Neutrophil (primary cell): ENCODE measurements at regions not wholly inside any gene's neighbourhood (a gene's known extent, or its start where the extent isn't known, plus 50 kb on each side); places are given as distances from the start of the nearest gene placed in this dataset.

Source experiments
- H3K27ac ChIP-seq: fragments of 200-600 bp; sonication (generic); 2 replicates; pipeline ENCODE4 v1.5.1; 2016; ENCODE audit warnings: mild to moderate bottlenecking, moderate library complexity
- H3K27me3 ChIP-seq: fragments of 200-600 bp; sonication (generic); 2 replicates; pipeline ENCODE4 v1.6.0; 2016; ENCODE audit warnings: mild to moderate bottlenecking
- H3K36me3 ChIP-seq: fragments of 200-600 bp; sonication (generic); 2 replicates; pipeline ENCODE4 v1.5.1; 2017
- H3K4me1 ChIP-seq, 2 experiments: fragments of 200-600 bp in 1 of 2; sonication (generic) in 1 of 2; 1 replicate in 1 of 2; 2 replicates in 1 of 2; pipeline versions ENCODE4 v1.5.1 to v1.6.1; 2013 to 2016; ENCODE audit warnings: low read depth in 1 of 2, low read length in 1 of 2, mild to moderate bottlenecking in 1 of 2, moderate library complexity in 1 of 2; ENCODE audit not compliant: control insufficient read depth in 1 of 2, insufficient read depth in 1 of 2
- H3K4me3 ChIP-seq, 2 experiments: fragments of 200-600 bp in 1 of 2; sonication (generic) in 1 of 2; 1 replicate in 1 of 2; 2 replicates in 1 of 2; pipeline ENCODE4 v1.5.1; 2013 to 2016; ENCODE audit warnings: low read depth in 1 of 2, low read length in 1 of 2, mild to moderate bottlenecking in 1 of 2, moderate library complexity in 1 of 2
- H3K9me3 ChIP-seq: fragments of 200-600 bp; sonication (generic); 2 replicates; pipeline ENCODE4 v1.5.1; 2016
- CTCF ChIP-seq: fragments of 200-600 bp; sonication (generic); IDR thresholded peaks from 2 replicates; pipeline ENCODE4 v1.5.1; 2016; ENCODE audit warnings: antibody characterized with exemption

DNA sequence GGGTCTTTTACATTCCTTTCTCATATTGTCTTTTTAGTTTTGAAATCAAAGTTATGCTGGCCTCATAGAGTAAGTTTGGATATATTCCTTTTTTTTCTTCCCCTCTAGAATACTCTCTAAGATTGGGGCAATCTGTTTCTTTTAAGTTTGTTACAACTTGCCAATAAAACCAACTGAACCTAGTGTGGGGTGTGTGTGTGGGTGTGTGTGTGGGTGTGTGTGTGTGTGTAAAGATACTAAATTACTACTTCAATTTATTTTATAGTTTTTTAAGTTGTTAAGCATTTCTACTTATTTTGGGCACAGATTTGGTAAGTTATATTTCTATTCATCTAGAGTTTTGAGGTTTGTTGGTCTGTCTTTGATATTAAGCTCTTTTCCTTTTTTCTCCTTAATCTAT lies 198.2 kb upstream of the TMC3 start:
- Histone ChIP-seq H3K9me3 (no peaks in the 10 kb centered on the region), H3K27ac (no peak overlapping the region), H3K4me3 (no peak overlapping the region), H3K4me1 (no peaks in the 10 kb centered on the region), H3K27me3 (no peaks in the 10 kb centered on the region), H3K36me3 (no peaks in the 10 kb centered on the region)
- TF ChIP-seq CTCF = no peak

DNA sequence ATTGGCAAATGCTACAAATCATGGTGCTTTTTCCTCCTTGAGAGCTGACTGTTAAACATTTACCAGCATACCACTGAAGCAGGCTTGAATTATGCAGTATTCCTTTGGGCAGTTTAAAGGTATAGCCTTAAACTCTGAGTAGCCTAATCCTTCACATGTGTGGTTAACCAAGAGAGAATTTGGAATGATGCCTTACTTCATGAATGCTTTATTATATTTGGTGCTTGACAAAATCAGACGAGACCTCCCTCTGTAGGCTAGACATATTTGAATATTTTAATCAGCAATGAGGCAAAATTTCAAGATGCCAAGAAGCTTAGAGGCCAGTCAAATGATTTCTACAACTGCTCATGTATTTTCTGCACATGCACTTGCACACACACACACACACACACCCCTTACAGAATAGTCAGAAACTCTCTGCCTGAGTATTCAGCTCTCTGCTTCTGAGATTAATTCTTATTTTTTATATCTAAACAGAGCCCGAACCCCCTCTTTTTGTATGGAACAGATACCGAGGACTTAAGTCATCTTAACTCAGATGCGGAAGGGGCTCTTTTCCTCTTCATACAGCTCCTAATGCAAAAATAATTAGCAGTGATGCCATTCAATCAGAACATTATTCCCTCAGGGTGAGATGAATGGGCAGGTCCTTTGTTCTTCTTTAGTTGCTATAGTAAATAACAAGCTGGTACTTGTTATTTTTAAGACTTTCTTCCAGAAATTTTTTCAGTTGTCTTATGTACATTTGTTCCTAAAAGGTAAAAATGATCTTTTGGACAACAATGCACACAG lies 195.5 kb upstream of the TMC3 start:
- TF ChIP-seq CTCF = no peak

GRCh38 chr15:81567924-81568323 lies 193.9 kb upstream of the TMC3 start:
- Histone ChIP-seq H3K27ac (no peak overlapping the region), H3K36me3 (no peaks in the 10 kb centered on the region), H3K9me3 (no peaks in the 10 kb centered on the region), H3K27me3 (no peaks in the 10 kb centered on the region), H3K4me3 (no peak overlapping the region), H3K4me1 (no peaks in the 10 kb centered on the region)
- no peak for TF ChIP-seq CTCF

More for the DNA sequence above, 195.5 kb upstream of the TMC3 start:
- no peaks in the 10 kb centered on the region for H3K9me3 ChIP-seq
- no peak overlapping the region for H3K27ac ChIP-seq
- H3K27me3 ChIP-seq = no peaks in the 10 kb centered on the region
- no peak overlapping the region for H3K4me3 ChIP-seq
- no peaks in the 10 kb centered on the region for H3K36me3 ChIP-seq
- H3K4me1 ChIP-seq = no peaks in the 10 kb centered on the region

- Histone ChIP-seq H3K27me3 (no peaks in the 10 kb centered on the region), H3K4me3 (no peak overlapping the region), H3K4me1 (no peaks in the 10 kb centered on the region), H3K9me3 (no peaks in the 10 kb centered on the region), H3K27ac (no peak overlapping the region), H3K36me3 (no peaks in the 10 kb centered on the region)
- TF ChIP-seq CTCF = no peak
These were observed 189.0 kb upstream of the TMC3 start for GRCh38 chr15:81562986-81563385.

- Histone ChIP-seq H3K4me1 (no peaks in the 10 kb centered on the region), H3K36me3 (no peaks in the 10 kb centered on the region), H3K9me3 (no peaks in the 10 kb centered on the region), H3K27ac (no peak overlapping the region), H3K27me3 (no peaks in the 10 kb centered on the region), H3K4me3 (no peak overlapping the region)
- no peak for TF ChIP-seq CTCF
These were observed 186.4 kb upstream of the TMC3 start for GRCh38 chr15:81560405-81560804.
